ENCODE measurements at regions not wholly inside any gene's neighbourhood (a gene's known extent, or its start where the extent isn't known, plus 50 kb on each side); places are given as distances from the start of the nearest gene placed in this dataset.

GRCh38 chr2:199019898-199020507 is 437.7 kb downstream of the SATB2 start:
- no peak for DNase-seq

GRCh38 chr2:199018826-199019225 is 438.9 kb downstream of the SATB2 start:
- no peak for DNase-seq

GRCh38 chr2:199015072-199015471 is 442.7 kb downstream of the SATB2 start:
- no peak for DNase-seq

GRCh38 chr2:199014226-199014625 is 443.5 kb downstream of the SATB2 start:
- no peak for DNase-seq

- no peak for DNase-seq
These were observed 445.8 kb downstream of the SATB2 start for GRCh38 chr2:199011908-199012307.

GRCh38 chr2:198994678-198995077 is 463.1 kb downstream of the SATB2 start:
- no peak for DNase-seq

- DNase-seq = no peak
These were observed 466.3 kb downstream of the SATB2 start for GRCh38 chr2:198991431-198991830.

GRCh38 chr2:198975779-198976178 is 482.0 kb downstream of the SATB2 start:
- DNase-seq = no peak

GRCh38 chr2:198973785-198974184 is 484.0 kb downstream of the SATB2 start:
- no peak for DNase-seq

GRCh38 chr2:198973181-198973580 is 484.6 kb downstream of the SATB2 start:
- no peak for DNase-seq

- DNase-seq = no peak
These were observed 489.2 kb downstream of the SATB2 start for GRCh38 chr2:198968545-198968944.

GRCh38 chr2:198966269-198966668 is 491.5 kb downstream of the SATB2 start:
- DNase-seq = no peak

GRCh38 chr2:198961547-198961946 is 496.2 kb downstream of the SATB2 start:
- no peak for DNase-seq

GRCh38 chr2:198957181-198957580 is 500.6 kb downstream of the SATB2 start:
- no peak for DNase-seq

- no peak for DNase-seq
These were observed 504.4 kb downstream of the SATB2 start for GRCh38 chr2:198953328-198953727.

GRCh38 chr2:198950803-198951202 is 506.9 kb downstream of the SATB2 start:
- no peak for DNase-seq

- no peak for DNase-seq
These were observed 512.2 kb downstream of the SATB2 start for GRCh38 chr2:198945496-198945895.

GRCh38 chr2:198930170-198930569 is 527.6 kb downstream of the SATB2 start:
- no peak for DNase-seq

- DNase-seq = no peak
These were observed 529.7 kb downstream of the SATB2 start for GRCh38 chr2:198928026-198928425.

- no peak for DNase-seq
These were observed 539.6 kb downstream of the SATB2 start for GRCh38 chr2:198917926-198918720.

GRCh38 chr2:198917275-198917674 is 540.5 kb downstream of the SATB2 start:
- DNase-seq = no peak

- DNase-seq = no peak
These were observed 541.1 kb downstream of the SATB2 start for GRCh38 chr2:198916548-198917080.

GRCh38 chr2:198913394-198914152 is 544.2 kb downstream of the SATB2 start:
- no peak for DNase-seq

All from NCI-H1048 (cell line).